Colonic mucosa (tissue), 4 donors: ENCODE measurements at regions not wholly inside any gene's neighbourhood (a gene's known extent, or its start where the extent isn't known, plus 50 kb on each side); places are given as distances from the start of the nearest gene placed in this dataset.

ENCODE experiments used
- DNase-seq: peaks from one replicate; pipeline ENCODE4 v3.0.0-alpha.2; 2020
- H3K27ac ChIP-seq: fragments of 200-600 bp; one replicate; pipeline ENCODE4 v1.8.0; 2021
- H3K27me3 ChIP-seq: fragments of 200-600 bp; one replicate; pipeline ENCODE4 v1.8.0; 2021
- H3K36me3 ChIP-seq: fragments of 200-600 bp; one replicate; pipeline ENCODE4 v1.8.0; 2021
- H3K4me1 ChIP-seq: fragments of 200-600 bp; one replicate; pipeline ENCODE4 v1.8.0; 2021; ENCODE audit warnings: mild to moderate bottlenecking
- H3K4me3 ChIP-seq: fragments of 200-600 bp; one replicate; pipeline ENCODE4 v1.8.0; 2021
- H3K9ac ChIP-seq, 2 donors: one replicate each; pipeline ENCODE4 v1.7.0; 2013; ENCODE audit warnings: control low read depth in 2 of 2, low read depth in 2 of 2, low read length in 2 of 2
- H3K9me3 ChIP-seq: fragments of 200-600 bp; one replicate; pipeline ENCODE4 v1.8.0; 2021
- CTCF ChIP-seq: fragments of 200-600 bp; IDR thresholded peaks from one replicate; pipeline ENCODE4 v1.8.0; 2022; ENCODE audit warnings: antibody characterized with exemption, mild to moderate bottlenecking
- intact Hi-C: fragments of 100-400 bp; cut with DNase I; formaldehyde crosslinking; loops from one replicate; pipeline ENCODE4 v1.14.1; 2022
- donor health status: healthy.
- donor health status: DM: no; HTN: no; CAD: no.
- donor health status: DM: no; HTN: no; CAD: no.

- Histone ChIP-seq H3K27me3 (no peaks in the 10 kb centered on the region), H3K9ac (no peak overlapping the region), H3K4me1 (no peaks in the 10 kb centered on the region), H3K27ac (no peak overlapping the region), H3K9me3 (no peaks in the 10 kb centered on the region), H3K4me3 (no peak overlapping the region), H3K36me3 (no peaks in the 10 kb centered on the region)
- no peak for TF ChIP-seq CTCF
- intact Hi-C loops: no loop called here
- no peak for DNase-seq
Measured at GRCh38 chr5:3006961-3007551, 255.6 kb upstream of the IRX2 start.

GRCh38 chr5:3006526-3006925, 255.0 kb upstream of the IRX2 start:
- no peak for DNase-seq
- Histone ChIP-seq H3K4me1 (no peaks in the 10 kb centered on the region), H3K4me3 (no peak overlapping the region), H3K36me3 (no peaks in the 10 kb centered on the region), H3K9ac (no peak overlapping the region), H3K27ac (no peak overlapping the region), H3K27me3 (no peaks in the 10 kb centered on the region), H3K9me3 (no peaks in the 10 kb centered on the region)
- TF ChIP-seq CTCF: no peak
- intact Hi-C loops: no loop called here

- Histone ChIP-seq H3K4me1 (no peaks in the 10 kb centered on the region), H3K36me3 (no peaks in the 10 kb centered on the region), H3K4me3 (no peak overlapping the region), H3K9ac (no peak overlapping the region), H3K27ac (no peak overlapping the region), H3K9me3 (no peaks in the 10 kb centered on the region), H3K27me3 (no peaks in the 10 kb centered on the region)
- no peak for DNase-seq
- intact Hi-C loops: no loop called here
- no peak for TF ChIP-seq CTCF
Measured at GRCh38 chr5:3004361-3005080, 253.0 kb upstream of the IRX2 start.

- no peak for DNase-seq
- H3K9me3 ChIP-seq: no peaks in the 10 kb centered on the region
- no peaks in the 10 kb centered on the region for H3K27me3 ChIP-seq
- H3K27ac ChIP-seq: no peak overlapping the region
- H3K36me3 ChIP-seq: no peaks in the 10 kb centered on the region
- TF ChIP-seq CTCF: no peak
- H3K9ac ChIP-seq: no peak overlapping the region
- no peak overlapping the region for H3K4me3 ChIP-seq
- no peaks in the 10 kb centered on the region for H3K4me1 ChIP-seq
- intact Hi-C loops: no loop called here
Measured at GRCh38 chr5:3002230-3002629, 250.8 kb upstream of the IRX2 start.

- no peak for DNase-seq
- H3K27me3 ChIP-seq: no peaks in the 10 kb centered on the region
- H3K4me3 ChIP-seq: no peak overlapping the region
- H3K9ac ChIP-seq: no peak overlapping the region
- no peaks in the 10 kb centered on the region for H3K36me3 ChIP-seq
- no peaks in the 10 kb centered on the region for H3K9me3 ChIP-seq
- H3K27ac ChIP-seq: no peak overlapping the region
- no peak for TF ChIP-seq CTCF
- no peaks in the 10 kb centered on the region for H3K4me1 ChIP-seq
- intact Hi-C loops: no loop called here
Measured at GRCh38 chr5:3000631-3001030, 249.2 kb upstream of the IRX2 start.
